GM12865 (cell line): ENCODE measurements at regions not wholly inside any gene's neighbourhood (a gene's known extent, or its start where the extent isn't known, plus 50 kb on each side); places are given as distances from the start of the nearest gene placed in this dataset.

ENCODE experiments used
- DNase-seq: peaks from one replicate; pipeline ENCODE4 v3.0.0; 2010; ENCODE audit warnings: low read depth
- H3K4me3 ChIP-seq: 2 replicates; pipeline ENCODE4 v1.5.1; 2011; ENCODE audit warnings: mild to moderate bottlenecking, low read depth, low read length, control low read depth
- TF ChIP-seq, protein P1 (sequence below): IDR thresholded peaks from 2 replicates; pipeline ENCODE4 v1.5.1; 2011; ENCODE audit warnings: low read length, control low read depth, low read depth, inconsistent platforms; ENCODE audit not compliant: insufficient read depth; ENCODE audit errors: missing control alignments

DNA sequence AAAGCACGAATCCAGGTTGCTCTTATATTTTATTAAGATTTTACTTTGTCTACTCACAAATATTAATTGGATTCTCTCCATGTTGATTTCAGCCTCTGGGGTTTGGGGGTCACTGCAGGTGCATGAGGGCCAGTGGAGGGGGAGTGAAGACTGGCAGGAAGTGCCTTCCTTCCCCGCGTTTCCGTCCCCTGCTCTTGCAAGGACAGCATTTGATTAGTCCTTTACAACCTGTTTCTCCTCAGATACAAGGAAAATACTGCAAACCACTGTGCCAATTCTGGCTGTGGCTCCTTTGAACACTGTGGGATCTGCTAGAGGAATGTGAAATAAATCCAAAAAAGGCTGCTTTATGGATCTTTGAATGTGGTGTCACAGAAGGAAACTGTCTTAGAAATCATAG is 291.8 kb downstream of the ETNK1 start:
- no peak for DNase-seq
- no peak overlapping the region for H3K4me3 ChIP-seq
- TF ChIP-seq, protein P1, sequence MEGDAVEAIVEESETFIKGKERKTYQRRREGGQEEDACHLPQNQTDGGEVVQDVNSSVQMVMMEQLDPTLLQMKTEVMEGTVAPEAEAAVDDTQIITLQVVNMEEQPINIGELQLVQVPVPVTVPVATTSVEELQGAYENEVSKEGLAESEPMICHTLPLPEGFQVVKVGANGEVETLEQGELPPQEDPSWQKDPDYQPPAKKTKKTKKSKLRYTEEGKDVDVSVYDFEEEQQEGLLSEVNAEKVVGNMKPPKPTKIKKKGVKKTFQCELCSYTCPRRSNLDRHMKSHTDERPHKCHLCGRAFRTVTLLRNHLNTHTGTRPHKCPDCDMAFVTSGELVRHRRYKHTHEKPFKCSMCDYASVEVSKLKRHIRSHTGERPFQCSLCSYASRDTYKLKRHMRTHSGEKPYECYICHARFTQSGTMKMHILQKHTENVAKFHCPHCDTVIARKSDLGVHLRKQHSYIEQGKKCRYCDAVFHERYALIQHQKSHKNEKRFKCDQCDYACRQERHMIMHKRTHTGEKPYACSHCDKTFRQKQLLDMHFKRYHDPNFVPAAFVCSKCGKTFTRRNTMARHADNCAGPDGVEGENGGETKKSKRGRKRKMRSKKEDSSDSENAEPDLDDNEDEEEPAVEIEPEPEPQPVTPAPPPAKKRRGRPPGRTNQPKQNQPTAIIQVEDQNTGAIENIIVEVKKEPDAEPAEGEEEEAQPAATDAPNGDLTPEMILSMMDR: no peak

GRCh38 chr12:22919883-22920282 is 294.9 kb downstream of the ETNK1 start:
- no peak for DNase-seq
- TF ChIP-seq, protein P1: no peak
- H3K4me3 ChIP-seq: no peak overlapping the region

DNA sequence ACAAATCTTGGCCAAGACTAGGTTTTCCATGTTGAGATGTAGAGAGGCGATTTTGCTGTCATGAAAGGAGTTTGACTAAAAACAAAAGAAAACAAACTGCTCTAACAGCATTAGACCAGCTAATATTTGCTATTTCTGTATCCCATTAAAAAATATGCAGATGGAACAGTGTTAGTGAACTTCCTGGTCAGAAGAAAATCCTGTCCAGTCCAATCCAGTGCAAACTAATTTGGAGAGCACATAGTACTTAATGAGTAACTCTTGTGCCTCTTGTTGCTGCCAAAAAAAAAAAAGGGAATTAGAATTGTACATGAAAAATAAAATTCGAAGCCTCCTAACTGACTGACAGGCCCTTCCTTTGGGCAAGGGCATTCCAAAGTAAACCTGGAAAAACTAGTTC is 298.8 kb downstream of the ETNK1 start:
- DNase-seq: no peak
- H3K4me3 ChIP-seq: no peak overlapping the region
- TF ChIP-seq, protein P1: no peak

- TF ChIP-seq, protein P1: no peak
- H3K4me3 ChIP-seq: no peak overlapping the region
- DNase-seq: no peak
Measured at GRCh38 chr12:22924391-22924790, 299.4 kb downstream of the ETNK1 start.

- no peak overlapping the region for H3K4me3 ChIP-seq
- DNase-seq: no peak
- TF ChIP-seq, protein P1: no peak
Measured at GRCh38 chr12:22925623-22926022, 300.7 kb downstream of the ETNK1 start.

GRCh38 chr12:22932431-22932830 is 307.5 kb downstream of the ETNK1 start:
- H3K4me3 ChIP-seq: no peak overlapping the region
- no peak for DNase-seq
- TF ChIP-seq, protein P1: no peak

- TF ChIP-seq, protein P1: no peak
- H3K4me3 ChIP-seq: no peak overlapping the region
- no peak for DNase-seq
Measured at GRCh38 chr12:22935090-22935489, 310.1 kb downstream of the ETNK1 start.
